HepG2 (cell line): ENCODE measurements at regions not wholly inside any gene's neighbourhood (a gene's known extent, or its start where the extent isn't known, plus 50 kb on each side); places are given as distances from the start of the nearest gene placed in this dataset.
A peak's percentile ranks its signal among the peaks of the same experiment; 100 is the strongest.

Experiments
- IRX3 ChIP-seq: sonication (generic); formaldehyde crosslinking; IDR thresholded peaks from 2 replicates; pipeline ENCODE4 v1.8.1; 2023; ENCODE audit warnings: mild to moderate bottlenecking, low read depth, missing genetic modification reagents, borderline replicate concordance
- LBX2 ChIP-seq: sonication (generic); formaldehyde crosslinking; IDR thresholded peaks from 2 replicates; pipeline ENCODE4 v1.5.0; 2020; ENCODE audit warnings: missing genetic modification reagents, mild to moderate bottlenecking, borderline replicate concordance
- MBNL3 ChIP-seq: fragments of 250-450 bp; sonication (Bioruptor Pico); conservative IDR thresholded peaks from 2 replicates; pipeline ENCODE4 v1.8.0; 2022; ENCODE audit warnings: mild to moderate bottlenecking, inconsistent platforms
- MYPOP ChIP-seq: sonication (generic); formaldehyde crosslinking; IDR thresholded peaks from 2 replicates; pipeline ENCODE4 v1.8.1; 2023; ENCODE audit warnings: mild to moderate bottlenecking, moderate library complexity, missing genetic modification reagents
- TGIF2 ChIP-seq: IDR thresholded peaks from 2 replicates; pipeline ENCODE4 v1.6.1; 2016; ENCODE audit warnings: control low read depth, missing compliant biosample characterization
- ZNF44 ChIP-seq: sonication (generic); formaldehyde crosslinking; IDR thresholded peaks from 2 replicates; pipeline ENCODE4 v1.5.1; 2020; ENCODE audit warnings: mild to moderate bottlenecking, missing genetic modification reagents
- ZNF572 ChIP-seq: sonication (generic); formaldehyde crosslinking; IDR thresholded peaks from 2 replicates; pipeline ENCODE4 v1.5.1; 2020; ENCODE audit warnings: mild to moderate bottlenecking, missing genetic modification reagents
- TF ChIP-seq, protein P1 (sequence below): sonication (generic); formaldehyde crosslinking; IDR thresholded peaks from 2 replicates; pipeline ENCODE4 v1.5.1; 2020; ENCODE audit warnings: mild to moderate bottlenecking, missing genetic modification reagents, moderate library complexity
- TF ChIP-seq, protein P2 (sequence below): sonication (generic); formaldehyde crosslinking; IDR thresholded peaks from 2 replicates; pipeline ENCODE4 v1.4.0; 2020; ENCODE audit warnings: missing genetic modification reagents
- TF ChIP-seq, protein P3 (sequence below): sonication (generic); formaldehyde crosslinking; IDR thresholded peaks from 2 replicates; pipeline ENCODE4 v1.5.1; 2020; ENCODE audit warnings: missing genetic modification reagents, mild to moderate bottlenecking, borderline replicate concordance
- TF ChIP-seq, protein P4 (sequence below): sonication (generic); formaldehyde crosslinking; IDR thresholded peaks from 2 replicates; pipeline ENCODE4 v1.9.0; 2022; ENCODE audit warnings: low read depth, missing genetic modification reagents
- TF ChIP-seq, protein P5 (sequence below): sonication (generic); formaldehyde crosslinking; IDR thresholded peaks from 2 replicates; pipeline ENCODE4 v1.5.0; 2020; ENCODE audit warnings: missing genetic modification reagents
- TF ChIP-seq, protein P6 (sequence below): sonication (generic); formaldehyde crosslinking; IDR thresholded peaks from 2 replicates; pipeline ENCODE4 v1.4.0; 2020; ENCODE audit warnings: mild to moderate bottlenecking, missing genetic modification reagents

- TF ChIP-seq, protein P1, sequence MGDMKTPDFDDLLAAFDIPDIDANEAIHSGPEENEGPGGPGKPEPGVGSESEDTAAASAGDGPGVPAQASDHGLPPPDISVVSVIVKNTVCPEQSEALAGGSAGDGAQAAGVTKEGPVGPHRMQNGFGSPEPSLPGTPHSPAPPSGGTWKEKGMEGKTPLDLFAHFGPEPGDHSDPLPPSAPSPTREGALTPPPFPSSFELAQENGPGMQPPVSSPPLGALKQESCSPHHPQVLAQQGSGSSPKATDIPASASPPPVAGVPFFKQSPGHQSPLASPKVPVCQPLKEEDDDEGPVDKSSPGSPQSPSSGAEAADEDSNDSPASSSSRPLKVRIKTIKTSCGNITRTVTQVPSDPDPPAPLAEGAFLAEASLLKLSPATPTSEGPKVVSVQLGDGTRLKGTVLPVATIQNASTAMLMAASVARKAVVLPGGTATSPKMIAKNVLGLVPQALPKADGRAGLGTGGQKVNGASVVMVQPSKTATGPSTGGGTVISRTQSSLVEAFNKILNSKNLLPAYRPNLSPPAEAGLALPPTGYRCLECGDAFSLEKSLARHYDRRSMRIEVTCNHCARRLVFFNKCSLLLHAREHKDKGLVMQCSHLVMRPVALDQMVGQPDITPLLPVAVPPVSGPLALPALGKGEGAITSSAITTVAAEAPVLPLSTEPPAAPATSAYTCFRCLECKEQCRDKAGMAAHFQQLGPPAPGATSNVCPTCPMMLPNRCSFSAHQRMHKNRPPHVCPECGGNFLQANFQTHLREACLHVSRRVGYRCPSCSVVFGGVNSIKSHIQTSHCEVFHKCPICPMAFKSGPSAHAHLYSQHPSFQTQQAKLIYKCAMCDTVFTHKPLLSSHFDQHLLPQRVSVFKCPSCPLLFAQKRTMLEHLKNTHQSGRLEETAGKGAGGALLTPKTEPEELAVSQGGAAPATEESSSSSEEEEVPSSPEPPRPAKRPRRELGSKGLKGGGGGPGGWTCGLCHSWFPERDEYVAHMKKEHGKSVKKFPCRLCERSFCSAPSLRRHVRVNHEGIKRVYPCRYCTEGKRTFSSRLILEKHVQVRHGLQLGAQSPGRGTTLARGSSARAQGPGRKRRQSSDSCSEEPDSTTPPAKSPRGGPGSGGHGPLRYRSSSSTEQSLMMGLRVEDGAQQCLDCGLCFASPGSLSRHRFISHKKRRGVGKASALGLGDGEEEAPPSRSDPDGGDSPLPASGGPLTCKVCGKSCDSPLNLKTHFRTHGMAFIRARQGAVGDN: peak; percentile 60; the same call in 1 of the 2 replicates
- TF ChIP-seq, protein P2, sequence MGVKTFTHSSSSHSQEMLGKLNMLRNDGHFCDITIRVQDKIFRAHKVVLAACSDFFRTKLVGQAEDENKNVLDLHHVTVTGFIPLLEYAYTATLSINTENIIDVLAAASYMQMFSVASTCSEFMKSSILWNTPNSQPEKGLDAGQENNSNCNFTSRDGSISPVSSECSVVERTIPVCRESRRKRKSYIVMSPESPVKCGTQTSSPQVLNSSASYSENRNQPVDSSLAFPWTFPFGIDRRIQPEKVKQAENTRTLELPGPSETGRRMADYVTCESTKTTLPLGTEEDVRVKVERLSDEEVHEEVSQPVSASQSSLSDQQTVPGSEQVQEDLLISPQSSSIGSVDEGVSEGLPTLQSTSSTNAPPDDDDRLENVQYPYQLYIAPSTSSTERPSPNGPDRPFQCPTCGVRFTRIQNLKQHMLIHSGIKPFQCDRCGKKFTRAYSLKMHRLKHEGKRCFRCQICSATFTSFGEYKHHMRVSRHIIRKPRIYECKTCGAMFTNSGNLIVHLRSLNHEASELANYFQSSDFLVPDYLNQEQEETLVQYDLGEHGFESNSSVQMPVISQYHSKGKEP (CRISPR knock-in tag): 0 out of 2 replicates have a peak, but pooled peaks have one; percentile 58
- TF ChIP-seq LBX2 (CRISPR knock-in tag) (peak; percentile 82), MBNL3 (CRISPR knock-in tag) (no peak), MYPOP (CRISPR knock-in tag) (peak; percentile 97), IRX3 (CRISPR knock-in tag) (no peak), TGIF2 (CRISPR knock-in tag) (0 out of 2 replicates have a peak, but pooled peaks have one; percentile 14), ZNF572 (CRISPR knock-in tag) (peak; percentile 77; the same call in 1 of the 2 replicates), ZNF44 (CRISPR knock-in tag) (0 out of 2 replicates have a peak, but pooled peaks have one; percentile 65)
- TF ChIP-seq, protein P3, sequence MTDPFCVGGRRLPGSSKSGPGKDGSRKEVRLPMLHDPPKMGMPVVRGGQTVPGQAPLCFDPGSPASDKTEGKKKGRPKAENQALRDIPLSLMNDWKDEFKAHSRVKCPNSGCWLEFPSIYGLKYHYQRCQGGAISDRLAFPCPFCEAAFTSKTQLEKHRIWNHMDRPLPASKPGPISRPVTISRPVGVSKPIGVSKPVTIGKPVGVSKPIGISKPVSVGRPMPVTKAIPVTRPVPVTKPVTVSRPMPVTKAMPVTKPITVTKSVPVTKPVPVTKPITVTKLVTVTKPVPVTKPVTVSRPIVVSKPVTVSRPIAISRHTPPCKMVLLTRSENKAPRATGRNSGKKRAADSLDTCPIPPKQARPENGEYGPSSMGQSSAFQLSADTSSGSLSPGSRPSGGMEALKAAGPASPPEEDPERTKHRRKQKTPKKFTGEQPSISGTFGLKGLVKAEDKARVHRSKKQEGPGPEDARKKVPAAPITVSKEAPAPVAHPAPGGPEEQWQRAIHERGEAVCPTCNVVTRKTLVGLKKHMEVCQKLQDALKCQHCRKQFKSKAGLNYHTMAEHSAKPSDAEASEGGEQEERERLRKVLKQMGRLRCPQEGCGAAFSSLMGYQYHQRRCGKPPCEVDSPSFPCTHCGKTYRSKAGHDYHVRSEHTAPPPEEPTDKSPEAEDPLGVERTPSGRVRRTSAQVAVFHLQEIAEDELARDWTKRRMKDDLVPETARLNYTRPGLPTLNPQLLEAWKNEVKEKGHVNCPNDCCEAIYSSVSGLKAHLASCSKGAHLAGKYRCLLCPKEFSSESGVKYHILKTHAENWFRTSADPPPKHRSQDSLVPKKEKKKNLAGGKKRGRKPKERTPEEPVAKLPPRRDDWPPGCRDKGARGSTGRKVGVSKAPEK: no peak
- TF ChIP-seq, protein P4, sequence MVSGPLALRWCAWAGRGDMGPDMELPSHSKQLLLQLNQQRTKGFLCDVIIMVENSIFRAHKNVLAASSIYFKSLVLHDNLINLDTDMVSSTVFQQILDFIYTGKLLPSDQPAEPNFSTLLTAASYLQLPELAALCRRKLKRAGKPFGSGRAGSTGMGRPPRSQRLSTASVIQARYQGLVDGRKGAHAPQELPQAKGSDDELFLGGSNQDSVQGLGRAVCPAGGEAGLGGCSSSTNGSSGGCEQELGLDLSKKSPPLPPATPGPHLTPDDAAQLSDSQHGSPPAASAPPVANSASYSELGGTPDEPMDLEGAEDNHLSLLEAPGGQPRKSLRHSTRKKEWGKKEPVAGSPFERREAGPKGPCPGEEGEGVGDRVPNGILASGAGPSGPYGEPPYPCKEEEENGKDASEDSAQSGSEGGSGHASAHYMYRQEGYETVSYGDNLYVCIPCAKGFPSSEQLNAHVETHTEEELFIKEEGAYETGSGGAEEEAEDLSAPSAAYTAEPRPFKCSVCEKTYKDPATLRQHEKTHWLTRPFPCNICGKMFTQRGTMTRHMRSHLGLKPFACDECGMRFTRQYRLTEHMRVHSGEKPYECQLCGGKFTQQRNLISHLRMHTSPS (CRISPR knock-in tag): 0 out of 2 replicates have a peak, but pooled peaks have one; percentile 14
- TF ChIP-seq, protein P5, sequence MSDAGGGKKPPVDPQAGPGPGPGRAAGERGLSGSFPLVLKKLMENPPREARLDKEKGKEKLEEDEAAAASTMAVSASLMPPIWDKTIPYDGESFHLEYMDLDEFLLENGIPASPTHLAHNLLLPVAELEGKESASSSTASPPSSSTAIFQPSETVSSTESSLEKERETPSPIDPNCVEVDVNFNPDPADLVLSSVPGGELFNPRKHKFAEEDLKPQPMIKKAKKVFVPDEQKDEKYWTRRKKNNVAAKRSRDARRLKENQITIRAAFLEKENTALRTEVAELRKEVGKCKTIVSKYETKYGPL: no peak
- TF ChIP-seq, protein P6, sequence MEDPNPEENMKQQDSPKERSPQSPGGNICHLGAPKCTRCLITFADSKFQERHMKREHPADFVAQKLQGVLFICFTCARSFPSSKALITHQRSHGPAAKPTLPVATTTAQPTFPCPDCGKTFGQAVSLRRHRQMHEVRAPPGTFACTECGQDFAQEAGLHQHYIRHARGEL (CRISPR knock-in tag): 0 out of 2 replicates have a peak, but pooled peaks have one; percentile 14
These were observed 163.2 kb upstream of the ZNF337 start (continued) for GRCh38 chr20:25859649-25860530.
